ENCODE measurements at regions not wholly inside any gene's neighbourhood (a gene's known extent, or its start where the extent isn't known, plus 50 kb on each side); places are given as distances from the start of the nearest gene placed in this dataset.
"Not testable (repeated sequence)": the region's sequence is repeated elsewhere in the genome, so short reads cannot be mapped to it uniquely, and the experiment has no call there.

DNA sequence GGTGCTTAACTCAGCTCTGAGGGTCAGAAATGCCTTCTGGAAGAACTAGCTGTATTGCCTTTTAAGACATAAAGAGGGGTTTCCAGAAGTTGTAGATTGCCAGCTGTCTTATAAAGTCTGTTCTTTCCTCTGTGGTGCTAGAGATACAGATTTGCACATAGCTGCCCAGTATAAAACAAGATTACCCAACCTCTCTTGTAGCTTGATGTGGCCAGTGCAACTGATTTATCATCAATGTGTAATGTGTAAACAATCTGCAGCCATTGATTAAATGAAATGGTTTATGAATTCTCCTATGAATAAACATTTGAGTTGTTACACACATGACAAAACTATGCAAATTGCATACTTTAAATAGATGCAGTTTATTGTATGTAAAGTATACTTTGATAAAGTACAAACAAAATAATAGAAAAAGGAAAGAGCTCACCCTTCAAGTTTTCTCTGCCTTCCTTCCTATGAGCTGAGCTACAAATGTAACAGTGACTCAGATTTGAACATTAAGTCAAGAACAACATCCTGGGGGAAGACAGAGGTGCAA is 195.2 kb downstream of the TMEM26 start:
- TF ChIP-seq SPI1 (IDR thresholded peaks at IDR 0.05; ENCODE audit: low read depth, low read length) = no peak
- FAIRE-seq = no peak
- DNase-seq (ENCODE audit: insufficient read length, low spot score) = no peak

DNA sequence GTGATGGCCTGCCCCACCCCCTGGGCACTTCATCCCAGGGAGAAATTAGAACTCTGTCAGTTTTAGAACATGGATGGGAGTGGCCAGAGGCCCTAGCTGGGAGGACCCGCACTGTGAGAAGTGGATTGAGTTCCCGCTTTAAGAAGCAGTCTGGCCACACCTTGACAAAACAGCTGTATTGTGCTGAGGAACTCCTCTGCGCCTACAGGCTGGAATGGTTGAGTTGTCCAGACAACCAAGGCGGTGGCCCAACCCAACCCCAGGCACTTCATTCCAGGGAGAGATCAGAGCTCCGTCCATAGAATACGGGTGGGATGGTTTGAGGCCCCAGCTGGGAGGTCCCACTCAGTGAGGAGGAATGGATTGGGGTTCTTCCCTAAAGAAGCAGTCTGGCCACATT is 196.0 kb downstream of the TMEM26 start:
- no peak for DNase-seq (ENCODE audit: insufficient read length, low spot score)
- TF ChIP-seq POLR2A (IDR thresholded peaks at IDR 0.05; ENCODE audit: low read depth, low read length) (no peak), TAF1 (IDR thresholded peaks at IDR 0.05; ENCODE audit: low read depth, low read length) (no peak)
- no peak for FAIRE-seq

DNA sequence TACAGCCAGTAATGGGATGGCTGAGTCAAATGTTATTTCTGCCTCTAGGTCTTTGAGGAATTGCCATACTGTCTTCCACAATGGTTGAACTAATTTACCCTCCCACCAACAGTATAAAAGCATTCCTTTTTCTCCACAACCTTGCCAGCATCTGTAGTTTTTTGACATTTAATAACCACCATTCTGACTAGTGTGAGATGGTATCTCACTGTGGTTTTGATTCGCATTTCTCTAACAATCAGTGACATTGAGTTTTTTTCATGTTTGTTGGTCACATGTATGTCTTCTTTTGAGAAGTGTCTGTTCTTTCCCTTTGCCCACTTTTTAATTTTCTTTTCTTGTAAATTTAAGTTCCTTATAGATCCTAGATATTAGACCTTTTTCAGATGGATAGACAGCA is 200.9 kb downstream of the TMEM26 start:
- FAIRE-seq; DNase-seq (ENCODE audit: insufficient read length, low spot score): not testable (repeated sequence)

DNA sequence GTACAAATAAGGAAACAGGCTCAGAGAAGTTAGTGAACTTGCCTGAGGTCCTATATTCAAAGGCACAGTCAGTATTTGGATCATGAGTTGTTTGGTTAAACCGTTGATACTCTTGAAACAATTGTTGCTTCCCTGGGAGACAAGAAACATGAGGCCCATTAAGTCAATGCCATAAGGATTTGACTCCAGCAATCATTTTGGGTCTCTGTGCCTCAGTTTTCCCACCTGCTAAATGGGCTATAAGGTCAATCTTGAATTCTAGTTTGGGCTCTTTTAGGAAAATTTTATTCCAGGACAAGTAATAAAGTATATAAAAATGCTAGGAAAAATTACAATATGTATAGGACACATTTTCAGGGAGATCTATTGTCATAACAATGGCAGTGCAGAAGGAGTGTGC is 202.1 kb downstream of the TMEM26 start:
- TF ChIP-seq POLR2AphosphoS5 (IDR thresholded peaks at IDR 0.05; ENCODE audit: low read depth, low read length) = no peak
- TF ChIP-seq TAF1 (IDR thresholded peaks at IDR 0.05; ENCODE audit: low read depth, low read length) = no peak
- no peak for TF ChIP-seq POU2F2 (IDR thresholded peaks at IDR 0.05; ENCODE audit: low read depth, low read length)
- TF ChIP-seq SPI1 (IDR thresholded peaks at IDR 0.05; ENCODE audit: low read depth, low read length) = no peak
- TF ChIP-seq PAX5 (IDR thresholded peaks at IDR 0.05; ENCODE audit: insufficient read depth, low read length, severe bottlenecking) = no peak
- TF ChIP-seq POLR2A (IDR thresholded peaks at IDR 0.05; ENCODE audit: low read depth, low read length) = no peak
- FAIRE-seq (no peak), DNase-seq (ENCODE audit: insufficient read length, low spot score) (no peak)

DNA sequence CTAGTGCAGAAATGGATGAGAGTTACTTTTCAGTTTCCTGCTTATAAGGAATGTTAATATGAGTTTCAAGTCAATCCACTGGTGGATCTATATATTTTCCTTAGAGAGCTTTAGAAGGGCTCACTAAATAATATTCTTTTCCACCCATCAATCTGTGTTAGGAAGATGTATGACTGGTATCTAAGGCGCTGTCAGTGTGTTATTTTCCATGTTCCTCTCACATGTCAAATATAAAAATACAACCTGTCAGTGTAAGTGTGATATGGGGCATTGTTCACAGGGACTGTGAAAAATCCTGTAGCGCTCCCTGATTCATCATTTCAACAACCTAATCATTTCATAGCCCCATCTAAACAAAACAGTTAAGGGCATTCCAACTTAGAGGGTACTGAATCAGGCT is 203.1 kb downstream of the TMEM26 start:
- DNase-seq (ENCODE audit: insufficient read length, low spot score) (no peak), FAIRE-seq (no peak)
- TF ChIP-seq TAF1 (IDR thresholded peaks at IDR 0.05; ENCODE audit: low read depth, low read length) (no peak), POLR2A (IDR thresholded peaks at IDR 0.05; ENCODE audit: low read depth, low read length) (no peak), SPI1 (IDR thresholded peaks at IDR 0.05; ENCODE audit: low read depth, low read length) (no peak), POU2F2 (IDR thresholded peaks at IDR 0.05; ENCODE audit: low read depth, low read length) (no peak), PAX5 (IDR thresholded peaks at IDR 0.05; ENCODE audit: insufficient read depth, low read length, severe bottlenecking) (no peak), POLR2AphosphoS5 (IDR thresholded peaks at IDR 0.05; ENCODE audit: low read depth, low read length) (no peak)

DNA sequence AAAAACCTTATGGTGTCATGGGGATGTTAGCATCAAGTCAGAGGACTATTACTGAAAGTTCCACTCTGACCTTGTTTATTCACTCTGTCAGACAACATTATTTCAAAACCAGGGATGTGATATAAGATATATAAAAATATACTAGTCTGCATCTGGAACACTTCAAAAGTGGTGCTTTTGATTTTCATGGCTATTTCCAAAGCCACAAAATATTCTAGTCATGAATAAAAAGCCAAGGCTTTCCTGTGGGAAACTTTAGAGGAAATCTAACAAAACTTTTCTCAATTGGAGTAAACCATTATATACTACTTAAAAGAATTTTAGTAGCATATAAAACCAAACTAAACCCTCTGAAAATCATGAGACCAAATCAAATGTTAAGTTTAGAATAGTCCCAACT is 205.2 kb downstream of the TMEM26 start:
- FAIRE-seq (no peak), DNase-seq (ENCODE audit: insufficient read length, low spot score) (no peak)
- TF ChIP-seq PAX5 (IDR thresholded peaks at IDR 0.05; ENCODE audit: insufficient read depth, low read length, severe bottlenecking) (no peak), POLR2A (IDR thresholded peaks at IDR 0.05; ENCODE audit: low read depth, low read length) (no peak), TAF1 (IDR thresholded peaks at IDR 0.05; ENCODE audit: low read depth, low read length) (no peak), SPI1 (IDR thresholded peaks at IDR 0.05; ENCODE audit: low read depth, low read length) (no peak), POLR2AphosphoS5 (IDR thresholded peaks at IDR 0.05; ENCODE audit: low read depth, low read length) (no peak), POU2F2 (IDR thresholded peaks at IDR 0.05; ENCODE audit: low read depth, low read length) (no peak)

DNA sequence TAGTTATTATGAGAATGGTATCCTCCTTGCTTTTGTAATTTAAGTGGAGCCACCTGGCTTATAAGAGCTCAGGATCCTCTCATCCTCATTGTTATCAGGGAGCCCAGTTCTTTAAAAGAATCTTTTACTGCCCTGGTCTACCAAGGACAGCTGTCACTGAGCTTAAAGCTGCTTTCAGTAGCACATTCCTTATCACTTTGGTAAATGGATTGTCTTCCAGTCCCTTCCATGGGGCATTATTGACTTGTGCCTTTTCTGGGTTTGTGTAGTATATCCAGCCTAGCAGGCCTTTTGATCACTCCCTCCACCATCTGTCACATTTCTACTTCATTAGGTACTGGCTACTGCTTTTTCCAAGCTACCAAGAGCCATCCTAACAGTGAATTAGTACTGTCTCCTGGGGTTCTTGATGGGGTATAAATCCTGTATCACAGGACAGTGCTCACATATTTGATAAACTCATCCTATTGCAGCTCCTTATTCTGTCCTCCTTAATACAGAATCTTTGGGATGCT is 208.9 kb downstream of the TMEM26 start:
- DNase-seq (ENCODE audit: insufficient read length, low spot score) (no peak), FAIRE-seq (no peak)
- TF ChIP-seq POLR2A (IDR thresholded peaks at IDR 0.05; ENCODE audit: low read depth, low read length) = no peak
- no peak for TF ChIP-seq SPI1 (IDR thresholded peaks at IDR 0.05; ENCODE audit: low read depth, low read length)
- TF ChIP-seq POLR2AphosphoS5 (IDR thresholded peaks at IDR 0.05; ENCODE audit: low read depth, low read length) = no peak
- TF ChIP-seq PAX5 (IDR thresholded peaks at IDR 0.05; ENCODE audit: insufficient read depth, low read length, severe bottlenecking) = no peak
- TF ChIP-seq TAF1 (IDR thresholded peaks at IDR 0.05; ENCODE audit: low read depth, low read length) = no peak
- TF ChIP-seq POU2F2 (IDR thresholded peaks at IDR 0.05; ENCODE audit: low read depth, low read length) = no peak

DNA sequence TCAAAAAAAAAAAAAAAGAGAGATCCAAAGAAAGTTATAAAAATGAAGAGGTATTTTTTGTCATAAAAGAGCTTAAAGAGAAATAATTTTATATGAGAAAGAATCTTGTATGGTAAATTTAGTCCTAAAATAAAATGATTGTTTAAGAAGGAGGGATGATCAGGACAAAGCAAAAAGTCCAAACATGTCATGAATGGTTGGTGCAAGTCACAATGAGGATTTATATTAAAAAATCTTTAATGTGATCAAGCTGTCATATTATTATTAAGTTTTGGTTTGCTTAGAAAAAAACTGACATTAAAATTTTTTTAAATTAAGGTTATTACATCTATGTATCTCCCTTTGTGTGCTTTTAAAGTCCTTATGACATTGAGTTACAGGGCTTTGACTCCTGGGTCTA is 220.4 kb downstream of the TMEM26 start:
- TF ChIP-seq SPI1 (IDR thresholded peaks at IDR 0.05; ENCODE audit: low read depth, low read length) (no peak), POLR2AphosphoS5 (IDR thresholded peaks at IDR 0.05; ENCODE audit: low read depth, low read length) (no peak), PAX5 (IDR thresholded peaks at IDR 0.05; ENCODE audit: insufficient read depth, low read length, severe bottlenecking) (no peak), POLR2A (IDR thresholded peaks at IDR 0.05; ENCODE audit: low read depth, low read length) (no peak)
- no peak for FAIRE-seq
- DNase-seq (ENCODE audit: insufficient read length, low spot score) = no peak

DNA sequence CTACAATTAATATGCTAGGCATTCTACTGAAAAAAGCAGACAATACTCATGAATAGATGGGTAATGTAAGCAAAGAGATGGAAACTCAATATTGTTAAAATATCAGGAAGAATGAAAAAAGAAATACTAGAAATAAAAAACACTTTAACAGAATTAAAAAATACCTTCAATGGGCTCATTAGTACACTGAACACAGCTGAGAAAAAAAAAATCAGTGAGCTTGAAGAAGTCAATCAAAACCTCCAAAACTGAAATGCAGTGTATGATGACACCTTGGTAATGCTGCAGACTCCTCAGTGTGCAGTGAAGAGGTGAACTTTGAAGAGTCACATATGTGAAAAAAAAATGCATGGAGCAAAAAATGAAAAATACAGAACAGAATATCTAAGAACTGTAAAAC is 227.2 kb downstream of the TMEM26 start:
- DNase-seq (ENCODE audit: insufficient read length, low spot score) (no peak), FAIRE-seq (no peak)
- TF ChIP-seq POLR2A (IDR thresholded peaks at IDR 0.05; ENCODE audit: low read depth, low read length) (no peak), POU2F2 (IDR thresholded peaks at IDR 0.05; ENCODE audit: low read depth, low read length) (no peak), SPI1 (IDR thresholded peaks at IDR 0.05; ENCODE audit: low read depth, low read length) (no peak)

DNA sequence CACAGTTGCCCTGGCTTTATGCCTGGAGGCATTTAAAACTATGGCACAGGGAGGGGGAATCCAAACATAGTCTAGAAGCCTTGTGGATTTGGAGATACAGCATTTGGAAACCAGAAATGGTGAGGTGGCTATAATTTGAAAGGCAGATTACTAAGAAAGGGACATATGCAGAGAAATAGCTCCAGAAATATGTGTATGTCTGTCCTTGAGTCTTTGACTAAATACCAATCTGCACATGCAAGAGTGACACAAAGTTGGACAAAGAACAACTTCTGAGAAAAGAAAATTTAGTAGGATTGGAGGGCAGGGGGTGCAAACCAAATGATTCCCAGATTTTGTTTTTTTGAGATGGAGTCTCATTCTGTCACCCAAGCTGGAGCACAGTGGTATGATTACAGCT is 229.6 kb downstream of the TMEM26 start:
- TF ChIP-seq POLR2AphosphoS5 (IDR thresholded peaks at IDR 0.05; ENCODE audit: low read depth, low read length) (no peak), SPI1 (IDR thresholded peaks at IDR 0.05; ENCODE audit: low read depth, low read length) (no peak), POLR2A (IDR thresholded peaks at IDR 0.05; ENCODE audit: low read depth, low read length) (no peak), PAX5 (IDR thresholded peaks at IDR 0.05; ENCODE audit: insufficient read depth, low read length, severe bottlenecking) (no peak), POU2F2 (IDR thresholded peaks at IDR 0.05; ENCODE audit: low read depth, low read length) (no peak), TAF1 (IDR thresholded peaks at IDR 0.05; ENCODE audit: low read depth, low read length) (no peak)
- FAIRE-seq (no peak), DNase-seq (ENCODE audit: insufficient read length, low spot score) (no peak)

DNA sequence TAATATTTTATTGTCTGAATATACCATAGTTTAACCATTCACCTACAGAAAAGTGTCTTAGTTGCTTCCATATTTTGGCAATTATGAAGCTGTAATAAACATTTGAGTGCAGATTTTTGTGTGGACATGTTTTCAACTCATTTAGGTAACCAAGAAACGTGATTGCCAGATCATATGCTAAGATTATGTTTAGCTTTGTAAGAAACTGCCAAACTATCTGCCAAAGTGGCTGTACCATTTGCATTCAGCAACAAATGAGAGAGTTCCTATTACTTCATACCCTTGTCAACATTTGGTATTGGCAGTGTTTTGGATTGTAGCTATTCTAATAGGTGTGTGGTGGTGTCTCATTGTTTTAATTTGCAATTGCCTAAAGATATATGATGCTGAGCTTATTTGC is 233.5 kb downstream of the TMEM26 start:
- TF ChIP-seq PAX5 (IDR thresholded peaks at IDR 0.05; ENCODE audit: insufficient read depth, low read length, severe bottlenecking) = no peak
- TF ChIP-seq POLR2AphosphoS5 (IDR thresholded peaks at IDR 0.05; ENCODE audit: low read depth, low read length) = no peak
- no peak for TF ChIP-seq POU2F2 (IDR thresholded peaks at IDR 0.05; ENCODE audit: low read depth, low read length)
- TF ChIP-seq TAF1 (IDR thresholded peaks at IDR 0.05; ENCODE audit: low read depth, low read length) = no peak
- no peak for TF ChIP-seq POLR2A (IDR thresholded peaks at IDR 0.05; ENCODE audit: low read depth, low read length)
- no peak for TF ChIP-seq SPI1 (IDR thresholded peaks at IDR 0.05; ENCODE audit: low read depth, low read length)
- no peak for FAIRE-seq

More for the DNA sequence above, 233.5 kb downstream of the TMEM26 start:
- no peak for DNase-seq (ENCODE audit: insufficient read length, low spot score)
